Fibroblast of skin of right biceps (primary cell): ENCODE measurements at regions not wholly inside any gene's neighbourhood (a gene's known extent, or its start where the extent isn't known, plus 50 kb on each side); places are given as distances from the start of the nearest gene placed in this dataset.
A peak's percentile ranks its signal among the peaks of the same experiment; 100 is the strongest.

Experiments used
- DNase-seq: peaks from one replicate; pipeline ENCODE4 v3.0.0-alpha.2; 2013

GRCh38 chr12:94032368-94032767, 116.0 kb upstream of the PLXNC1 start:
- no peak for DNase-seq

GRCh38 chr12:94033101-94033500, 115.3 kb upstream of the PLXNC1 start:
- DNase-seq = no peak

- DNase-seq = no peak
Measured at GRCh38 chr12:94033784-94034183, 114.6 kb upstream of the PLXNC1 start.

- no peak for DNase-seq
Measured at GRCh38 chr12:94037444-94037843, 110.9 kb upstream of the PLXNC1 start.

GRCh38 chr12:94038605-94039004, 109.8 kb upstream of the PLXNC1 start:
- DNase-seq = no peak

GRCh38 chr12:94039199-94039840, 109.1 kb upstream of the PLXNC1 start:
- no peak for DNase-seq

- peak; percentile 61 for DNase-seq
Measured at GRCh38 chr12:94039914-94040313, 108.5 kb upstream of the PLXNC1 start.

- no peak for DNase-seq
Measured at GRCh38 chr12:94041850-94042249, 106.5 kb upstream of the PLXNC1 start.

- no peak for DNase-seq
Measured at GRCh38 chr12:94042321-94042720, 106.1 kb upstream of the PLXNC1 start.

GRCh38 chr12:94046626-94047410, 101.6 kb upstream of the PLXNC1 start:
- DNase-seq = peak; percentile 6

GRCh38 chr12:94047781-94048567, 100.4 kb upstream of the PLXNC1 start:
- no peak for DNase-seq

- no peak for DNase-seq
Measured at GRCh38 chr12:94048757-94049156, 99.6 kb upstream of the PLXNC1 start.

GRCh38 chr12:94049718-94050117, 98.7 kb upstream of the PLXNC1 start:
- DNase-seq = no peak

- DNase-seq = no peak
Measured at GRCh38 chr12:94053676-94054075, 94.7 kb upstream of the PLXNC1 start.

GRCh38 chr12:94055528-94055927, 92.8 kb upstream of the PLXNC1 start:
- DNase-seq = no peak

- no peak for DNase-seq
Measured at GRCh38 chr12:94056419-94057158, 91.8 kb upstream of the PLXNC1 start.

GRCh38 chr12:94057262-94058151, 90.9 kb upstream of the PLXNC1 start:
- DNase-seq = peak; percentile 32

GRCh38 chr12:94059394-94060368, 88.7 kb upstream of the PLXNC1 start:
- no peak for DNase-seq

GRCh38 chr12:94062194-94062593, 86.2 kb upstream of the PLXNC1 start:
- no peak for DNase-seq

GRCh38 chr12:94062796-94063635, 85.4 kb upstream of the PLXNC1 start:
- DNase-seq = no peak
